Duodenal mucosa (tissue), 2 donors: ENCODE measurements at regions not wholly inside any gene's neighbourhood (a gene's known extent, or its start where the extent isn't known, plus 50 kb on each side); places are given as distances from the start of the nearest gene placed in this dataset.
A peak's percentile ranks its signal among the peaks of the same experiment; 100 is the strongest.
"Not testable (repeated sequence)": the region's sequence is repeated elsewhere in the genome, so short reads cannot be mapped to it uniquely, and the experiment has no call there.

Source experiments
- H3K27ac ChIP-seq: one replicate; pipeline ENCODE4 v1.7.0; 2013; ENCODE audit warnings: low read depth, low read length
- H3K27me3 ChIP-seq, 2 donors: one replicate each; pipeline ENCODE4 v1.7.0; 2013; ENCODE audit warnings: low read length in 2 of 2, control low read depth in 1 of 2; ENCODE audit not compliant: insufficient read depth in 2 of 2, control insufficient read depth in 1 of 2
- H3K36me3 ChIP-seq, 2 donors: one replicate each; pipeline ENCODE4 v1.7.0; 2013; ENCODE audit warnings: low read length in 2 of 2, control low read depth in 1 of 2; ENCODE audit not compliant: insufficient read depth in 2 of 2, control insufficient read depth in 1 of 2
- H3K4me1 ChIP-seq, 2 donors: one replicate each; pipeline ENCODE4 v1.7.0; 2013; ENCODE audit warnings: low read length in 2 of 2, control low read depth in 1 of 2; ENCODE audit not compliant: insufficient read depth in 2 of 2, control insufficient read depth in 1 of 2
- H3K4me3 ChIP-seq, 2 donors: one replicate each; pipeline ENCODE4 v1.7.0; 2013; ENCODE audit warnings: low read length in 2 of 2, low read depth in 1 of 2
- H3K9ac ChIP-seq, 2 donors: one replicate each; pipeline ENCODE4 v1.7.0; 2013; ENCODE audit warnings: low read length in 2 of 2, low read depth in 1 of 2
- H3K9me3 ChIP-seq, 2 donors: one replicate each; pipeline ENCODE4 v1.7.0; 2013; ENCODE audit warnings: low read length in 2 of 2, control low read depth in 1 of 2; ENCODE audit not compliant: control insufficient read depth in 1 of 2

DNA sequence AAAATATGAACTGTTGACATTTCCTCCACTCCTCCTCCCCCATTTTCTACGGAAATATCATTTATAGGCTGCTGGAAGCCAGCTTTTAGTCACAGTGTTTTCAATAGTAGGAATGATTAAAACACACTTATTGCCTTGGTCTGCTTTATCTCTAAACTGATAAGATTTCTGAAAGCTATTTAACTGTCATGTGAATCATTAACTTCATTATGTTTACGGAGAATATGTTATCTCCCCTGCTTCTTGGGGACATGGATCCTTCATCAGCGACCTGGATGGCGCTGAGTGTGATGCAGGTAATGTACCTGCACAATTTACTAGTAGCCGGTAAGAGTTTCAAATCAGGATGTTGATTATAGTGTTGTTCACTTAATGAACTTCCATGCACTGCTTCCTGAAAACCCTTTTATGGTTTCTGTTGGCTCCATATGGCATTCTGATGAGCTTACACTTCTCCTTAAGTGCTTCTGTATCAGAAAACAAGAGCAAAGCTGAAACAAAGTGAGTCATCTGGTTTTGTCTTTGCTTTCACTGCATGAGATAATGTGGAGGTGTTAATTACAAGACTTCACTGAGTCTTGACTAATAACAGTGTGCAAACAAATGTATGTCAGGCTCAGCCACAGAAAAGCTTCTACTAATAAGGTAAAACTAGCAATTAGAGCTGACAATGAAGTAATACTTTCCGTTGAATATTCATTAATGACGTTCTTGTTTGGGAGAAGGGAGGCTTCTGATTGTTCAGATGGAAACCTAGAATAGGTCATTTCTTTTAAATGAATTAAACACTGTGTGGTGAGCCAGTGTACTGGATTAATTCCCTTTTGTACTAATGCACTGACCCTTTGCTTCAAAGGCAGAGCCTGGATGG lies 162.4 kb upstream of the ZNF608 start:
- H3K36me3 ChIP-seq: no peaks in the 10 kb centered on the region
- no peaks in the 10 kb centered on the region for H3K9me3 ChIP-seq
- H3K27me3 ChIP-seq: no peaks in the 10 kb centered on the region
- peaks cover 23 to 42% of the 10 kb centered on the region in 2 donors for H3K4me1 ChIP-seq
- peak overlapping the region in 1 of 2 donors; percentile 11 for H3K4me3 ChIP-seq
- H3K9ac ChIP-seq: no peak overlapping the region
- H3K27ac ChIP-seq: no peak overlapping the region

GRCh38 chr5:124909734-124910133 lies 163.3 kb upstream of the ZNF608 start:
- Histone ChIP-seq H3K27me3 (no peaks in the 10 kb centered on the region), H3K4me3 (no peak overlapping the region), H3K9ac (no peak overlapping the region), H3K27ac (no peak overlapping the region), H3K9me3 (no peaks in the 10 kb centered on the region), H3K36me3 (no peaks in the 10 kb centered on the region), H3K4me1 (peaks cover 23 to 42% of the 10 kb centered on the region in 2 donors)

DNA sequence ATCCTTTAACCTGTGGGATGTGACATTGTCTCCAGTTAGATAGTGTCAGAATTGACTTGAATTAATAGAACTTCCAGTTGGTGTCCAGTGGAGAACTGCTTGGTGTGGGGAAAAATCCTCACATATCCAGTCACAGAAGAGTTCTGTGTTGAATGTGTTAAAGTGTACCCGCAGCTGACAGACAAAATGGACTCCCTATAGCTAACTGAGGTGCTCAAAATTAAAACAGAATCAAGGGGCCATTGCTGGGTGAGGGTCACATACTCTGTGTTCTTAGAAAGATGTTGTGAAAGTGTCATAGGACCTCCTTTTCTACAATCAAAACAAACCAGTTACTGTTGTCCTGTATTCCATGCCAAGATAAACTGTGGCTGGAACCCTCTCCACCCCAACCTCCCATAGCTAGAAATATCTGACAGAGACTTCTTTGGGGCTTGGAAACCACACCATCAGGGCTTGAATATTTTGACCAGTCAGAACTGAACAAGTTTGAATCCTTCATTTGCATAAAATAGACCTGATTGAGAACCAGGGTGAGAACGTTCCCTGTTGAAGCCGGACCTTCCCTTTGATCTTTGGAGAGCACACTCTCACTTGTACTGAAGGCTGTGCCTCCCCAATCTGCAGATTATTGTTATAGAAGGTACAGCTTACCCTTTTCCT lies 164.0 kb upstream of the ZNF608 start:
- Histone ChIP-seq H3K9me3 (no peaks in the 10 kb centered on the region), H3K4me1 (peaks cover 23 to 39% of the 10 kb centered on the region in 2 donors), H3K9ac (no peak overlapping the region), H3K27me3 (no peaks in the 10 kb centered on the region), H3K4me3 (no peak overlapping the region), H3K36me3 (no peaks in the 10 kb centered on the region), H3K27ac (no peak overlapping the region)

- no peak overlapping the region for H3K9ac ChIP-seq
- no peak overlapping the region for H3K27ac ChIP-seq
Observed at GRCh38 chr5:124912638-124913328, 166.3 kb upstream of the ZNF608 start.

DNA sequence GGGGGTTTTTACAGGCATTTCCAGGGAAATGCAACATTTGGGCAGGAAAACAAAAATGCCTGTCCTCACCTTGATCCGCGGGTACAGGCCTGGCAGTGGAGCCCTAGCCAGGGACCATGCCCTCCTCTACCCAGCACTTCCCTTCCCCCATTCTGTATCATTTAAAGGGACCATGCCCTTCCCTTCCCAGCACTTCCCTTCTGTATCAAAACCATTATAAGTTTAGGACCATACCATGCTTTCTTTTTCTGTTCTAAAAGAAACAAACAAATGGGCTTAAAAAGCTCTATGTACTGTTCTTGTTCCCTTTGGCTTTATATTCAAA lies 166.9 kb upstream of the ZNF608 start:
- no peak overlapping the region for H3K27ac ChIP-seq
- no peaks in the 10 kb centered on the region for H3K27me3 ChIP-seq
- H3K9me3 ChIP-seq: no peaks in the 10 kb centered on the region
- peaks cover 8 to 22% of the 10 kb centered on the region in 2 donors for H3K4me1 ChIP-seq
- no peaks in the 10 kb centered on the region for H3K36me3 ChIP-seq
- no peak overlapping the region for H3K9ac ChIP-seq
- no peak overlapping the region for H3K4me3 ChIP-seq

More at GRCh38 chr5:124912638-124913328, 166.3 kb upstream of the ZNF608 start:
- Histone ChIP-seq H3K36me3 (no peaks in the 10 kb centered on the region), H3K4me1 (peaks cover 8 to 22% of the 10 kb centered on the region in 2 donors), H3K4me3 (no peak overlapping the region), H3K9me3 (no peaks in the 10 kb centered on the region), H3K27me3 (no peaks in the 10 kb centered on the region)

- H3K36me3 ChIP-seq, H3K27ac ChIP-seq, H3K4me3 ChIP-seq, H3K9me3 ChIP-seq, H3K9ac ChIP-seq, H3K27me3 ChIP-seq, H3K4me1 ChIP-seq: not testable (repeated sequence)
Observed at GRCh38 chr5:124916313-124916712, 169.9 kb upstream of the ZNF608 start.

DNA sequence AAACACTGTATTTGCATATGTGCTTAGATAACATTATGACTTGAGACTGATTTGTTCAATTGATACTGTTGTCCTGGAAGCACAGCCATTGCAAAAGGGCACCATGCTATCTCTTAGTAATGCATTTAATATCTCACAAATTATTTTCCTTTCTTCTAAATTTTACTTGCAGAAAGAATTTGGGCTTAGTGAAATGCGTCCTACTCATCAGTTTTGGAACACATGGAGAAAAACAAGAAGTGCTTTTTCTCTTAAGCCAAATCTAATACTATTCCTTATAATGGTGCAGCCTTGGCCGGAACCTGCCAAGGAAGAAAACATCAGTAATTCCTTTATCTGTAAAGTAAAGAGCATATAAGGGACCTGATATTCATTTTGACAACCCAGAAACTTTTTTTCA lies 172.2 kb upstream of the ZNF608 start:
- no peak overlapping the region for H3K4me3 ChIP-seq

GRCh38 chr5:124919076-124919475 lies 172.6 kb upstream of the ZNF608 start:
- no peak overlapping the region for H3K27ac ChIP-seq
- H3K4me1 ChIP-seq: peaks cover 16 to 22% of the 10 kb centered on the region in 2 donors
- no peak overlapping the region for H3K4me3 ChIP-seq
- no peaks in the 10 kb centered on the region for H3K9me3 ChIP-seq
- no peak overlapping the region for H3K9ac ChIP-seq
- H3K36me3 ChIP-seq: no peaks in the 10 kb centered on the region
- H3K27me3 ChIP-seq: no peaks in the 10 kb centered on the region

More for the DNA sequence above, 172.2 kb upstream of the ZNF608 start:
- Histone ChIP-seq H3K27ac (no peak overlapping the region), H3K4me1 (peaks cover 16 to 22% of the 10 kb centered on the region in 2 donors), H3K36me3 (no peaks in the 10 kb centered on the region), H3K9me3 (no peaks in the 10 kb centered on the region), H3K27me3 (no peaks in the 10 kb centered on the region), H3K9ac (no peak overlapping the region)

DNA sequence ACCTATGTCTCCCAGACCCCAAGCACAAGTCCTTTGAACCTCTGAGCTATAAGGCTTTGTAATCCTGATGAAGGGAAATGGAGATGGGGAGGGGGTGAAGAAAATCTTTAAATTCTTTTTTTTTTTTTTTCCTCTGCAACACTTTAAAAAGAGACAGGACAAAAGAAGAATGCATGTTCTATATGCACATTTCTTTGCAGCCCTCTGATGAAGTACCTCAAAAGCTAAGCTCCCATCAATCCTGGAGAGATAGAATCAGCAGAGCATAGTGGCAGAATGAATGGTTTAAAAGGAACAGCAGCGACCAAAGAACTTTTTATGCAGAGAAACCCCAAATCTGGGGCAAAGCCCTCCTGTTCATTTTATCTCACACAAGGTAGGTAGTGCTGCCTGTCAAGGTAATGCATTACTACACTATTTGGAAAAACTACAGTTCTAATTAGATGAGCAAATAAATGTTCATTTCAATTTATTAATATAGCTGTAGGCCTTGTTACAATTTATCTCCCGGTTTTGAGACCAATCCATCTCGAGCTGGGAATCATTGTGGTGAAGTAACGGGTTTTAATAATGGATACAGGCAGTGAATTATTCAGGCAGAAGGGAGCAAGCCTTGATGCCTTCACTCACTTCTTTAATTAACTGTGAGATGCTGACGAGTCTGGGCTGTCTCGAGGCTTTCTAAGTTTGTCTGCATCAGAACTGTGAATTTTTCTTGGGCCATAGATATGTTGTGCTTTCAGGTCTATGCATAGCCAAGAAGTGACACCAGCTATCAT lies 173.5 kb upstream of the ZNF608 start:
- Histone ChIP-seq H3K9me3 (no peaks in the 10 kb centered on the region), H3K27me3 (no peaks in the 10 kb centered on the region), H3K4me1 (peaks cover 16 to 22% of the 10 kb centered on the region in 2 donors), H3K27ac (no peak overlapping the region), H3K9ac (no peak overlapping the region), H3K4me3 (no peak overlapping the region), H3K36me3 (no peaks in the 10 kb centered on the region)
